Uterus (tissue), 3 donors: ENCODE measurements at regions not wholly inside any gene's neighbourhood (a gene's known extent, or its start where the extent isn't known, plus 50 kb on each side); places are given as distances from the start of the nearest gene placed in this dataset.

Experiments used
- DNase-seq, 2 donors: peaks; one replicate each; pipeline ENCODE4 v3.0.0-alpha.2; 2019 to 2020
- H3K27ac ChIP-seq, 2 donors: fragments of 200-600 bp; sonication (generic); 1 replicate in 1 of 2; 2 replicates in 1 of 2; pipeline ENCODE4 v1.5.1; 2016 to 2018
- H3K27me3 ChIP-seq, 2 donors: fragments of 200-600 bp; sonication (generic); one replicate each; pipeline ENCODE4 v1.5.1; 2018 to 2019; ENCODE audit warnings: control low read depth in 1 of 2
- H3K36me3 ChIP-seq, 2 donors: fragments of 200-600 bp; sonication (generic); one replicate each; pipeline ENCODE4 v1.5.1; 2019; ENCODE audit warnings: control low read depth in 1 of 2
- H3K4me1 ChIP-seq, 2 donors: fragments of 200-600 bp; sonication (generic); one replicate each; pipeline ENCODE4 v1.5.1; 2018 to 2019; ENCODE audit warnings: control low read depth in 1 of 2
- H3K4me3 ChIP-seq, 2 donors: fragments of 200-600 bp; sonication (generic); 1 replicate in 1 of 2; 2 replicates in 1 of 2; pipeline ENCODE4 v1.5.1; 2018 to 2019; ENCODE audit warnings: mild to moderate bottlenecking in 1 of 2
- H3K9me3 ChIP-seq, 2 donors: fragments of 200-600 bp; sonication (generic); one replicate each; pipeline ENCODE4 v1.5.1; 2019; ENCODE audit warnings: control low read depth in 1 of 2
- CTCF ChIP-seq, 4 experiments: fragments of 200-600 bp in 2 of 4; fragments of 450-650 bp in 2 of 4; sonication (generic) in 2 of 4; IDR thresholded peaks; one replicate each; pipeline ENCODE4 v1.5.1; 2016 to 2019; ENCODE audit warnings: antibody characterized with exemption in 4 of 4, mild to moderate bottlenecking in 2 of 4, moderate library complexity in 1 of 4
- POLR2A ChIP-seq, 2 donors: fragments of 450-650 bp; IDR thresholded peaks; one replicate each; pipeline ENCODE4 v1.6.1; 2016; ENCODE audit warnings: antibody characterized with exemption in 2 of 2, mild to moderate bottlenecking in 1 of 2, moderate library complexity in 1 of 2
- intact Hi-C: fragments of 100-400 bp; cut with DNase I; formaldehyde crosslinking; loops from one replicate; pipeline ENCODE4 v1.15.1; 2023; ENCODE audit warnings: low total_unique reads
- donor health status: DM: yes; HTN: yes; CAD: no.

DNA sequence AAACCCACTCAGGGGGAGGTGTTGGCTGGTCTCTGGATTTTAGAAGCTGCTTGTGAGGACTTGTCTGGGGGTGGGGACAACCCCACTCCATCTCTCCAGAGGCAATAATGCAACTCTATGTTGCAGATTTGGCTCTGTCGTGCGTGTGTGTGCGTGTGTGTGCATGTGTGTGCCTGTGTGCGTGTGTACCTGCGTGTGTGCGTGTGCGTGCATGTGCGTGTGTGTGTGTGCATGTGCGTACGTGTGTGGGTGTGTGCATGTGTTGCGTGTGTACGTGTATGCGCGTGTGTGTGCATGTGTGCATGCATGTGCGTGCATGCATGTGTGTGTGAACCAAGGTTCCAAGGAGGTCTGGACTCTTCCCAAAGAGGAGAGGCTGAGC lies 120.4 kb upstream of the LHX1 start:
- TF ChIP-seq CTCF (IDR thresholded peaks at IDR 0.05) (no peak), POLR2A (IDR thresholded peaks at IDR 0.05) (no peak)
- Histone ChIP-seq H3K27me3 (no peaks in the 10 kb centered on the region), H3K36me3 (no peaks in the 10 kb centered on the region), H3K9me3 (no peaks in the 10 kb centered on the region), H3K27ac (no peak overlapping the region), H3K4me1 (no peaks in the 10 kb centered on the region), H3K4me3 (no peak overlapping the region)
- intact Hi-C loops = no loop called here
- no peak for DNase-seq

- no peak for DNase-seq
- no peaks in the 10 kb centered on the region for H3K27me3 ChIP-seq
- H3K27ac ChIP-seq = no peak overlapping the region
- H3K9me3 ChIP-seq = no peaks in the 10 kb centered on the region
- no peaks in the 10 kb centered on the region for H3K36me3 ChIP-seq
- intact Hi-C loops = no loop called here
- H3K4me1 ChIP-seq = no peaks in the 10 kb centered on the region
- no peak for TF ChIP-seq CTCF (IDR thresholded peaks at IDR 0.05)
- TF ChIP-seq POLR2A (IDR thresholded peaks at IDR 0.05) = no peak
- no peak overlapping the region for H3K4me3 ChIP-seq
These were observed 119.7 kb upstream of the LHX1 start for GRCh38 chr17:36817483-36818048.

DNA sequence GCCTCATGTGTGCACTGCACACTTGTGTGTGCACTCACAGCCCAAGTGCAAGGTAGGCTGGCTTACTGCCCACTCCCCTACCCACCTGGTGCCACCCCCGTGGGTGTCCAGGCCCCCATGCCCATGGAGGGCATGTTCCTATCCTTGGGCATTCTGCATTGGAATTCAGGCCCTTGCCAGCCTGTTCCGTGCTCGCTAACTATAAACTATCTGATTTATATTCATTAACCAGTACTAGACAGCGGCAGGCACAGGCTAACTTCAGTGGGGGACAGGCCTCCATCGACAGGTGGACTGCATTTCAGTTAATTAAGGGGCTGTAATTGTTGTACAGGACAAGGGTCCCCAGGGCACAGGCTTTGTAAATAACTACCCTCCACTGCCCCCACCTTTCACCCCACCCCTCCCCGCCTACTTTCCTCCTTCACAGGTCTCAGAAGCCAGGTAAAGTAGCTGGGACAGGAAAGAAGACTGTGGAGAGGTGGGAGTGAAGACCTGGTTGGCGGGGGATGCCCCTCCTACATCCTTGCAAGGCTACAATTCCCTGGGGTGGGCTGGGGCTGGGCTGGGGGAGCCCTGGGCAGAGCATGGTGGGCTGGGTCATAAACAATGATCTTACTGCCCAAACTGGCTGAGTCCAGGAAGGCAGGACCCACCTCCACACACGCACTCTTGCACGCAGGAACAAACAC lies 119.0 kb upstream of the LHX1 start:
- Histone ChIP-seq H3K27me3 (no peaks in the 10 kb centered on the region), H3K4me1 (no peaks in the 10 kb centered on the region), H3K27ac (no peak overlapping the region), H3K9me3 (no peaks in the 10 kb centered on the region), H3K4me3 (no peak overlapping the region), H3K36me3 (no peaks in the 10 kb centered on the region)
- TF ChIP-seq CTCF (IDR thresholded peaks at IDR 0.05) (no peak), POLR2A (IDR thresholded peaks at IDR 0.05) (no peak)
- intact Hi-C loops = no loop called here
- no peak for DNase-seq

DNA sequence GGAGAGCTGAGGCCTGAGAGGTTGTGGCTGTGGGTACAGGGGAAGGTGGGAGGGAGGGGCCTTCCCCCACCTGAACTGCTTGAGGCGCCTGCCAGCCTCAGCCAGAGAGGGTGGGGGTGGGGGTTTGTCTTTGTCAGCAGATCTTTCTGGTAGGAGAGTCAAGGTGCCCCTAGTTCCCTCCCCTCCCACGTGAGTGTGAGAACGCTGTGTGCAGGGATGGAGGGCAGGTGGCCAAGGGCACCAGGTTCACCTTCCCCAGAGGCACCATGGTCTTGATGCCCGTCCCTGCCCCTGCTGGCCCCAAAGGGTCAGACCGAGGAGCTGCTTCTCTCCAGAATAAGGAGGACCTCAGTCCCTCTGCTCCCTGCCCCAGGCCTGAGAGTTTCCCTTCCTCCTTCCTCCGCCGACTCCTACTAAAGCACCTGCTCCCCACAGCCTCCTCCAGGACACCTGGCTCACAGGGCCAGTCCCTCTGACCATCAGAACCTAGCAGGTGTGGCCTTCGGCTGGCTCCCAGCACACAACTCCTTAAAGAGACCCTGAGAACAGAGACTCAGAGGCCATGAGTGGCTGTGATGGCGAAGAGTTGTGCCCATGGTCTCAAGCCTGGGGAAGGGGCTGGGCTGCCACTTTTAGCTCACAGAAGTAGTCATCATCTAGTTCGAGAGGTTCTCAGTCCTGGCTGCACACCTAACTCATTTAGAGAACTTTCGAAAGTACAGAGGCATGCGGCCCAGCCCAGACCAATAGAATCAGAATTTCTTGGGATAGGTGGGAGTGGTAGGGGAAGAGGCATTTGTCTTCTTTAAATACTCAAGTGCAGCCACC lies 113.2 kb upstream of the LHX1 start:
- Histone ChIP-seq H3K4me1 (no peaks in the 10 kb centered on the region), H3K9me3 (no peaks in the 10 kb centered on the region), H3K27me3 (no peaks in the 10 kb centered on the region), H3K4me3 (no peak overlapping the region), H3K27ac (no peak overlapping the region), H3K36me3 (no peaks in the 10 kb centered on the region)
- DNase-seq = no peak
- intact Hi-C loops = no loop called here
- TF ChIP-seq CTCF (IDR thresholded peaks at IDR 0.05) = no peak
- no peak for TF ChIP-seq POLR2A (IDR thresholded peaks at IDR 0.05)

DNA sequence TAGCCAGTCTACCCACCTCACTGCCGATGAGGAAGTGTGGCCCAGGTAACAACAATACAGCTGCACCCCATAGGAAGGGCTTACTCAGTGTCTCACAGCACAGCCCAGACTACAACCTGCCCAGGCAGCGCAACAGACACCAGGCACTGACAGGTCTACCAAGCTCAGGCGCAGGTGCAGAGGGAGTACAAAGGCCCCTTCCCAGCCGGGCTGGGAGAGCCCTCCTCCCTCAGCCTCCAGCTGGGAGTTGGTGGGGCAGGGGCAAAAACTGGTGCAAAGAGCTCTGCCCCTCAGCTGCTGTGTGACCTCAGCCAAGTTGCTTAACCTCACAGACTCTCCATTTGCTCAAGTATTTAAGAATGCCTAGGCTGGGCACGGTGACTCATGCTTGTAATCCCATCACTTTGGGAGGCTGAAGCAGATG lies 112.6 kb upstream of the LHX1 start:
- no peaks in the 10 kb centered on the region for H3K4me1 ChIP-seq
- intact Hi-C loops = no loop called here
- TF ChIP-seq CTCF (IDR thresholded peaks at IDR 0.05) (no peak), POLR2A (IDR thresholded peaks at IDR 0.05) (no peak)
- no peak overlapping the region for H3K4me3 ChIP-seq
- DNase-seq = no peak
- no peak overlapping the region for H3K27ac ChIP-seq
- no peaks in the 10 kb centered on the region for H3K9me3 ChIP-seq
- H3K27me3 ChIP-seq = no peaks in the 10 kb centered on the region
- no peaks in the 10 kb centered on the region for H3K36me3 ChIP-seq
